NOMO-1 treated with dmso at 0.1 percent for 144 hours (cell line): ENCODE measurements at regions not wholly inside any gene's neighbourhood (a gene's known extent, or its start where the extent isn't known, plus 50 kb on each side); places are given as distances from the start of the nearest gene placed in this dataset.
"Not testable (repeated sequence)": the region's sequence is repeated elsewhere in the genome, so short reads cannot be mapped to it uniquely, and the experiment has no call there.

ENCODE experiments used
- DNase-seq: peaks from one replicate; lab custom pipeline; 2025; ENCODE audit not compliant: unreplicated experiment; lab: John Stamatoyannopoulos, UW

DNA sequence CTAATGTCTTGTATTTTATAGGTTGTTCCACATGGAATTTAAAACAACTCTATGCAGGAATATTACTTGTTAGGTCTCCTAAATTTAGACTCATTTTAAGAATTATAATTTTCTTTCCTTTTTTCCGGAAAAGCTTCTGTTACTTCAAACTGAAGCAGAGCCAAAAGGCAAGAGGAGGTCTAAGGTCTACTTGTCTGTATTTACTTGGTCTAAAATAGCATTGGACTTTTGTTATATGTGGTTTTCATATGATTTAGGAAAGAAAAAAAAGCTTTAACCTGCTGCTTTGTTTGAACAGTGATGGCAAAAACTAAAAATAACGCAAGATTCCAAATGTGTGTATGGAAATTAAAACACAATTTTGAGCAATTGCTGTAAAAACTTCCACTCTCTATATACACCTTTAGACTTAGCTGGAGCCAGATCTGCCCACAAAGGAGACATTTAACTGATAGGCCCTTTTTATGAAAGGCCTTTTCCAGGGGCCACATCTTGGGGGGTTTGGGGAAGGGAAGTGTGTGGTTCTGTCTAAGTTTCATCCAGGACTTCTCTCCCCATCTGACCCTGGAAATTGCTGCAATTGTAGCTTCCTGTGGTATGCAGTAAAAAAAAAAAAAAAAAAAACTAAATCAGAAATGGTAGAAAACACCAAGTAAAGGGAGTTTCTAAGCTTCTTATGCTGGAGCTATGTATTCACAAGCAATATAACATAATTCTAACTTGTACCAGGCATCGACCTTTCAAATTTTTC lies 307.7 kb upstream of the MEF2C start:
- no peak for DNase-seq

DNA sequence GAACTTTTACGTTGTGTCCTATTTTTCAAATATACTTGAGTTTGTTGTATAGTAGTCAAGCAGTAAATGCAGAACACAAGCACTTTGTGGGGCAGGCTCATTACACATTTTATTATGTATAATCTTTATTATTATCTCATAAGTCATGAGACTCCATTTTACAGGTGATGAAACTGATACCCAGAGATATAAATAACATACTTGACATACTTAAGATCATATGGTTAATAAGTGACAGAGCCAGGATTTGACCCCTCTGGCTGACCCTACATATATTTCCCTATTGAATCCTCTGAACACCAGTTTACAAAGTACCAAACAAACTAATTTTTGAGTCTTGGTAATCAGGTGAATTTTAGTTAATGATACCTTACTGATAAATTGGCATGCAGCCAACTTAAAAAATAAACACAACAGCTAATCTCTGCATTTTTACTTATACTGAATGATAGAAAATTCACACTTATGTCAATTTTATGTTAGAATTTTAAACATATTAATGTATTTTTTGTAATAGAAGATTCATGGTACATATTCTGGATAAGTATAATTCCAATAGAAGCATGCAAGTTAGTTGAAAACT lies 305.0 kb upstream of the MEF2C start:
- no peak for DNase-seq

DNA sequence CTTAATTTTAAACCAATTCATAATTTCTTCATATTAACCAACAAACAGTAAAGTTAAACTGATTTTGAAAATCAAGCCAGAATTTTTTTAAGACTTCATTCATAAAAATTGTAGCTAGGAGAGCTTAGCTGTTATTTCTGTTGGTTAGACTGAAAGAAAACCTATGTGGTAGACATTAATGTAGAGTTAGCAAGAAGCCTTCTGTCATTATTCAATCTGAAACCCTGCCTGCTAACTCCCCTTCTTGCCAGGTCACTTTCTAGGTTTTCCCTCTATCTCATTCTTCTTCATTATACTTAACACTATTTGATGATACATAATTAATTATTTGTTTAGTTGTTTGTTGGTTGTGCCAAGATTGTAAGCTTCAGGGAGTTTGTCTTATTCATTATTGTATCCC lies 304.3 kb upstream of the MEF2C start:
- no peak for DNase-seq

DNA sequence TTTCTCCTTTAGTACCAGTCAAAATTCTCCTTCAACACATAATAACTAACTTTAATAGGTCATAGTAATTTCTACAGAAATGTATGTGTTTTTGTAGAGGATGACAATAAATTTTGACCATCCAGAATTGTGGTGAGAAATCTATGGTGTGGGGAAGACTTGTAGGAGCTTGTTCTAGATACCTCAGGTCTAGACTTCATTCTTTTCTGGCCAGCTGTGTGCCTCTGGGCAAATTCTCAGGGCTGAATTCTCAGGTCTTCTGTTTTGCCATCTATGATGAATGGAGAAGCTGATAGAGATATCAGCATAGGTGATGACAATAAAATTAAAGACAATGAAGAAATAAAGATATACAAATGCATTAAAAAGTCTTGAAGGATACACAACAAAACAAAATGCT lies 298.6 kb upstream of the MEF2C start:
- DNase-seq: no peak

DNA sequence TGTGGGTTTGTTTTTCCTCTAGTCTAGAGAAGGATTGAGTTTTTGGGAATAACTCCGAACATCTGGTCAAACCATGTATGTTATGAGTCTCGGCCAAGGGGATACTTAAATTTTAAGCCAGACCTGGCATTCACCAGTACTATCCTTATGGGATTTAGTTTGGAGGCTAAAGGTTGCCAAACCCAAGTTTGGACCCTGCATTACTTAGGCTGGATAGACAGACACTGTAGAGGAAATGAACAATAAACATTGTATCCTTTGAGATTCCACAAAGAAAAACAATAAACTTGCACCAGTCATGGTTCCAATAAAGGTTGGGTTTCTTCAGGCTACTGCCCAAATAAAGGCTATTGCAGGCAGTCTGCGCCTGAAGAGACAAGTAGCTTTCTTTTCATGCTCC lies 296.7 kb upstream of the MEF2C start:
- no peak for DNase-seq

DNA sequence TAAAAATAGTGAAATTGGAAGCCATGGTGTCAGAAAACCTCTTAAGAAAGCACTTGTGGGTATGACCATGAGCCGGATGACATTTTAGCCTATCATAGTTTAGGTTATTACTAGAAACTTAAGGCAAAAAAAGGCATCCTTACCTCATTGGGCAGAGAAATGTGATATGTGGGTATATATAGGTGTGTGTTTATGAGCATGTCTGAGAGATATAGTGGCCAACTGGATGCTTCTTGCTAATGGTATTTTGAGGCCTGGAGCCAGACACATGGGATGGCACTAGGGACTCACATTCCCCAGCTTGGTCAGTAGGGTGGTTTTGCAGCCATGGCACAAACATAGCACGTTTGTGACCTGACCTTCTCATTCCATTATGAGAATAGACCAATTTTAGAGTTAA lies 295.6 kb upstream of the MEF2C start:
- no peak for DNase-seq

DNA sequence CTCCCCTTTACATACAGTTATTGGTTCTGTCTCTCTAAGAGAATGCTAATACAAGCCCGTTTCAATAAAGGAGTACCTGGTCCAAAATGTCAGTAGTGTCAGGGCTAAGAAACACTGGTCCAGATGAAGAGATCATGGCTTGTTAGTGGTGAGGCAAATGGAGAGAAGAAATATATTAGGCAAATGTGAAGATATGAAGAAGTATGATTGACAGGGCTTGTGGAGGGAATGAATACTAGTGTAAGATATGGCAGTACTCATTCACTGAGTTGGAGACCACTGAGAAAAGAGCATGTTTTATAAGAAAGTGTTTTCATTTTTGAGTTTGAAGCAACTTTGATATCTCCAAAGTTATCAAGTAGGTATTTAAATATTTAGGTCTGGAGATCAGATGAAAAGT lies 290.5 kb upstream of the MEF2C start:
- DNase-seq: no peak

DNA sequence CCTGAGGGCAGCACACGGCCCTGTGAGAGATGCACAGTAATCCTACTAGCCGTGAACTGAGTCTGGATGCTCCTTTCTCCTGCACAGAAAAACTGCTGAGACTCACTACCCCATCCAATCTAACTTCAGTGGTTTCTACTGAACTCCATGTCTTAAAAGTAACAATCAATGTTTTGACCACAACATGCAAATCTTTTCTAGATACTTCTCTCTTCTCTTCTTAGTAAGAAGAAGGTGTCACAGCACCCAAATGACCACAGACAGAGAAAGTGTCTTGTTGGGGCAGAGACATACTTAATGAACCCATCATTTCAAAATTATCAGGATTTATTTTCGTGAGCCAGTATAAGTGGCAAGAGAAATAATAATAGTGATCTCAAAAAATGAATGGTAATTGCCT lies 285.8 kb upstream of the MEF2C start:
- DNase-seq: no peak

DNA sequence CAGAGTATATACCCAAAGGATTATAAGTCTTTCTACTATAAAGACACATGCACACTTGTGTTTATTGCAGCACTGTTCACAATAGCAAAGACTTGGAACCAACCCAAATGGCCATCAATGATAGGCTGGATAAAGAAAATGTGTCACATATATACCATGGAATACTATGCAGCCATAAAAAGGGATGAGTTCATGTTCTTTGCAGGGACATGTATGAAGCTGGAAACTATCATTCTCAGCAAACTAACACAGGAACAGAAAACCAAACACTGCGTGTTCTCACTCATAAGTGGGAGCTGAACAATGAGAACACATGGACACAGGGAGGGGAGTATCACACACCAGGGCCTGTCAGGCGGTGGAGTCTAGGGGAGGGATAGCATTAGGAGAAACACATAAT lies 281.7 kb upstream of the MEF2C start:
- not testable (repeated sequence) for DNase-seq

DNA sequence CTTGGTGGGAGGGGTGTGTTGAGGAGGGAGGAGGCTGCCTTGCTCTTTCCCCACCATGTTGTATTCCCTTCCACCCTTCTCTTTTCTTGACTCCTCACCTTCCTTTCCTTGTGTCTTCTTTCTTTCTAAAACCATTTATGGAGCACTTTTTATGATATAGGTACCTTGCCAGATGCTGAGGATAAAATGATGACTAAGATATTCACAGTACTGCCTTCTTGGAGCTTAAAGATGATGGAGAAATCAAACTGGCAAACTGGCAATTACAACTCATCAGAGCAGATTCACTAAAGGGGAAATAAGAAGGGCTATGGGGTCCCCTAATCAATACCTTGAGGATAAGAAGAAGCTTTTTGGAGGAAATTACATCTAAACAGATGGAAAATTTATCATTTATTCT lies 273.2 kb upstream of the MEF2C start:
- no peak for DNase-seq

DNA sequence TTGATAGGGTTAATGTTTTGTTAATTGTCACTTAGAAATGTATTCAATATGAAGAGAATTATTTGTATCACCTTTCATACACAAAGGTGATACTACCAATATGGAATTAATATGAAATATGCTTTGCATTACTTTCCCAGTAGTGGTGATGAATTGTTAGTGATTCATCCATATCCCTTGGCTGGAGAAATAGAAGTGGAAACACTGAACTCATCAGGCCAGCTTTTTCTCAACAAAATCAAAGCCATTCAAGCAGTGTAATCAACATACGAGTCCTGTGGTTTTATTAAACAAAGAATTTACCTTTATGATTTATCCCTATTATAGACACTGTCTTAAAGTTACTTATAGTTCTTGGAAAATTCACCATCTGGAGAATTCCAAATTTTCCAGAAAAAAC lies 264.0 kb upstream of the MEF2C start:
- DNase-seq: no peak

DNA sequence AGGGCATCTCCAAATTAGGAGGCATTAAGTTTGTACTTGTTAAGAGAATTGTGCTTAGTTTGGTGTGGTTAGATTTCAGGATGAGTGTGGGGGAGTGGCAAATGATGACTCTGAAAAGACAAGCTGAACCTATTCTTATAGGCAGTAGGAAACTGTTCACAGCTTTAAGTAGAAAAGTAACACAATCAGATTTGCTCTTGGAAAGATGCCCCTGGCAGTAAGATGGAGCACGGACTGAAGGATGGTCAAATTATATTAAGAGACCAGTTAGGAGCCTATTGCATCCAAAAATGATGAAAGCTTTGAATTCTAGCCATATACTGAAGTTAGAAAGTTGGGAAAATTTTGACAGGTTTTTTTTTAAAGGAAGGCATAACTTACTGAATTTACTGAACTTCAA lies 254.2 kb upstream of the MEF2C start:
- no peak for DNase-seq

DNA sequence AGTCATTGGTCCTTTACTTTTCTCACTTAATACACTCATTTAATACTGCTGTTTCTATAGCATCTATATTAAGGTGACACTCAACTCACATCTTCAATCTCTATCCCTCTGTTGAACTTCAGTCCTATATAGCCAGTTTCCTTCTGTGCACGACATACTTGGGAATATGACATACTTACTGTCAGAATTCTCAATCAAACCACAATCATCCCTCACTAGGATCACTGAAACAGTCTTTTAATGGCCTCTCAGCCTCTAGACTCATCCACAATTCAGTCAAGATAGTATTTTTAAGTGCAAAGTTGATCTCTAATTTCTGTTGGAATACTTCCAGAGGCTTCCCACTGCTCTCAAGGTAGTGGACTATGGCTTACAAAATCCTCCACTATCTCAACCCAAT lies 251.0 kb upstream of the MEF2C start:
- DNase-seq: no peak

DNA sequence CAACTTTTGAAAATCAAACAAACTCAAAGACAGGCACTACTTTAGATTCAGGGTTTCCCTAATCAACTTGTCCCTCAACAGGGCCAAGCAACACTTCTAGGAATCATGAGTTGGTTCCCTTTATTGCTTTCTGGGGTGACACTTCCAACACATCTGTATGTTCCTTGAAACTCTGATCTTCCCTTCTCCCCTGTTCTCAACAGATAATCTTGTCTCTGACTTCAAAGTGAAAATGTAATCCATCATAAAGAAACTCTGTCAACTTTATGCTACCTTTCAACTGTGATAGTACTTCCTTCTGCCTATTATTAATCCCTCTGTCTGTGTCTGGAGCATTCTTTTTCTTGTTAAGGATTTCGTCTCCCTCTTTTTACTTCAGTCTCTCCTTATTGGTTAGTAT lies 250.1 kb upstream of the MEF2C start:
- no peak for DNase-seq

DNA sequence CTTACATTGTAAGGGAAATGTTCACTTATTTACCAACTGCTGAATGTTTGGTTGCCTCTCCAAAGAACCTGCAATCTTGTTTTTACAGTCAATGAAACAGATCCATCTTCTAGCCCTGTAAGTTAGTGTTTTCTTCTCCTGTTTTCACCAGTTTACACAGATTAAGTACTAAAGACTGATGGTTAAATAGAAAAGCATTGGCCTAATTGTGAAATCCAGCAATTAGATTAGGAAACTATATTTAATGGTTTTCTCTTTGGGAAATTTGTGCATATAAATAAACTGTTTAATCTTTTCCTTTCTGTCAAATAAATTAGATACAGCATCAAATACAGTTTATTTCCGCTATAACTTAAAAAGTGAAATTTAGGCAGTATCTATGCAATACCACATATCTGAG lies 247.9 kb upstream of the MEF2C start:
- DNase-seq: no peak

DNA sequence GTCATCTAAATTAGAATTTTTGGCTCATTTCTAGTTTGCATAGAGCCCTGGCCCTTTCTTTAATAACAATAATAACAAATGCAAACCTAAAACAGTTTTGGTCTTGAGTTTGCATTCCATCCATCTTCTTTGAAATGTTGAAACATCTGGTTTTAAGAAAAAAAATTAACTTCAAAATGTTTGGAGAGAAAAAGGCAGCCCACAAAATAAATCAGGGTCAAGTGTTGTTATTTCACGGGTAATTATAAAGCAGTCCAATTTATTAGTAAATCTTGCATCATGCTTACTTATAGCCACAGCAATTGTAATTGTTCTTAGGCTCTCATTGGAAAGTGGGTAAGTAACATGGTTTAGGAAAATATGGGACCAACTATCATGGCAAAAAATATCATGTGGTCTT lies 247.0 kb upstream of the MEF2C start:
- no peak for DNase-seq

DNA sequence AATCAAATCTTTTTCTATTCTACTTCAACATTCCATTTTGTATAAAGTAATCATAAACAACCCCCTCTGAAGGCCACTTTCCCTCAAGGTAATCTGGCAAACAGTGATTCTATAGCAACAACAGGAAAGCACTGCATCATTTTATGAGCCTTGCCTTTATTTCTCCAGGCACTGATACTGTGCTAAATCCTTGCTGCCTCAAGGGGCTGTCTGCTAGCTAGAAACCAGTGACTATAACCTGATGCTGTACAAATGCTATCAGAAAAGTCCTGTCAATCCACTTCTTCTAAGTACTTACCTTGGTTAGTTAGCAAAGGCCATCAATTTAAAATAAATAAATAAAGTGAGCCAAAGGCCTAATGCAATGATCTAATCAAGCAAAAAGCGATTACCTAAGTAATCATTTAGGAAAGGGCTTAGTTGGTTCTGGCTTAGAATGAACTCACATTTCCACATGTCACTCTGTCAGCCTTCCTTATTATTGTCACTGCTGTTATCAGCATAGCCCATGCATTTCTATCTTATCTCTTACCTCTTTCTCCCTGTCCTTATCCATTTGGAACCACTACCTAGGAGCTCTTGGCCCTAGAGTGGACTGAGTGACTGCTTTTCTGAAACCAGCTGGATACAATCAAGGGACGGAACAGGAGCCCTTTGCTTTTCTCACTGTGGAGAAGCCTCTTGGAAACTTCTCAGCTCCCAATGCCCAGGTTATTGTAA lies 246.1 kb upstream of the MEF2C start:
- DNase-seq: no peak

DNA sequence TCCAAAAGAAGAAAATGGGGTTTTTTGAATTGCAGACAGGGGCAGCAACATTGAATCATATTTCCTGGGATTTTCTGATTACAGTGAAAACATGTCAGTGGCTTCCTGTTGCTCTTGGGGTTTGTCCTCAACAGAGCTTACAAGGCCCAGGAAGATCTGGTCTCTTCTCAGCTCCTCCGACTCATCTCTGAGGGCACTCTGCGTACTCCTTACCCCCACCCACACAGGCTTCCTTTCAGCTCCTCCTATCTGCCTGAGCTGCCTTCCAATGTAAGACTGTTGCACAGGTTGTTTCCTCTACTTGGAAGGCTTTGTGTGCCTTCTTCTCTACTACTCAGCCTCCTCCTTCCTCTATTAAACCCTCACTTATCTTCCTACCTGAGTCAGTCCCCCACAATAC lies 245.1 kb upstream of the MEF2C start:
- DNase-seq: no peak

DNA sequence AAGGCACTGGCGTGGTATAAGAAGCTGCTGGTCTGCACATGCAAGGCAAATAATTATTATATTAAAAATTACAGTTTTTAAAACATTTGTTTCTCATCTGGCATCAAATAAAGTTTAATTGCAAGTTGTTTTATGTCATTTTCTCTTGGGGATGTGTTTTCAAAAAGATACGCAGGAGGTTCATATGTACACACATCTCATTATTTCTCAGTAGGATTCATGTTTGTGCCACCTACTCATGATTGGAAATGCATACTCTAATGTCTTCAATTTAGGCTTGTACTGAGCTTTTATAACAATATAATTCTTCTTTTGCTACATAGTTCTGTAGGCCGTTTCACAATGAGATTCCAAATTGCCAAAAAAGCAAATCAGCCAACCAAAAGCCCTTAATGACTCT lies 244.2 kb upstream of the MEF2C start:
- DNase-seq: no peak

DNA sequence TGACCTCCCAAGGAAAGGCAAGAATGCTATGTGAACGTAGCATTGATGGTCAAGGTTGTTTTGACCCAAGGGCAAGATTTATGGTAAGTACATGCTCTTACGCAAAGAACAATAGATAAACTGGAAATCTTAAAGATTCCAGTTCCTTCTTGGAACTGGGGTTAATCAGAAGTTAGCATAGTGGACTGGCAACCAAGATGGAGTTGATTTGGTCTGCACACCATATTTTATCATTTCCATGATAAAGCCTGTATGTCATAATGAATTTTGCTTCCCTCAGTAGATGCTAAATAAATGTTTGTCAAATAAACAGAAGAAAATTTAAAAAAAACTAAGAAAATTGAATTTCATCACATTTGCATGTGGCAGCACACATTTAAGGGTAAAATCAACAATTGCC lies 242.4 kb upstream of the MEF2C start:
- no peak for DNase-seq

DNA sequence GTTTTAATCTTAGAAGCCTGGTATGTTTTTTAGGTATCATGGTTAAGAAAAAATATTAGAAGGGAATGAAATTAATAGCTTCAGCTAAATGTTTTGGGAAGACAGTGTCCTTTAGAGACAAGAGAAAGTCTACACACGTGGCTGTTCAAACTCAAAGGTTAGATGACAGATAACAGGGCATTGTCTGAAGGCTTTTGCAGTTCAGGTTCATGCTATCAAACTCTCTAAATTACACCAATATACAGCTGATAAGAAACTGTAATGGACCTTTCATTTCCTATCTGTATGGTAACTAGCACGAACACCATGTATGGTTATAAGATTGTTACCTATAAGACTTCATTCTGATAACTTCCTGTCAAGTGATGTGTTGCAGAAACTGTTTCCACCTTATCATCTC lies 240.6 kb upstream of the MEF2C start:
- DNase-seq: no peak

DNA sequence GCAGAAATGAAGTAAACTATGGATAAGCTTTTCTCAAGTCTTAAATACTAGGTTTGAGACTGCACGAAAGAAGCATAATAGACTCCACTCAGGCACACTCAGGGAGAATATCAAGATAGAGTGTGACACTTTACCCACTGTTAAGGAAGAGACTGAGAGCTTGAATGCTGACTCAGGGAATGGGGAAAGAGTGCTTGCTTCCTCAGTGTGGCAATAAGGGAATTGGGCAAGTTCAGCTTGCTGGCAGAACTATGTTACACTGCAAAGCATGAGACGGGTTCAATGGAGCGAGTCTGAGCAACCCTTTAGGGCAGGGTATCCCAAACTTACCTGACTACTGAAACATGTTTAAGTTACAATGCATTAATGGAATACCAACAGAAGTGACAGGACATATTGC lies 237.7 kb upstream of the MEF2C start:
- peak; percentile 56 for DNase-seq
